Endothelial cell of umbilical vein (primary cell): ENCODE measurements at regions not wholly inside any gene's neighbourhood (a gene's known extent, or its start where the extent isn't known, plus 50 kb on each side); places are given as distances from the start of the nearest gene placed in this dataset.

ENCODE experiments used
- BruUV-seq: library from RNA; stranded (reverse); fragments of 400-500 nt; replicated peaks from 2 replicates; lab custom pipeline; 2021; lab: Mats Ljungman, UMichigan
- CTCF ChIA-PET: fragments of 300-600, 350-600 bp; sonication (Branson Sonifier 250); formaldehyde crosslinking; loops from one replicate; lab custom pipeline; 2021; ENCODE audit warnings: antibody characterized with exemption, inconsistent platforms; lab: Charles Lee
- POLR2A ChIA-PET: fragments of 300-600, 350-600 bp; sonication (Branson Sonifier 250); formaldehyde crosslinking; loops from one replicate; lab custom pipeline; 2021; ENCODE audit warnings: antibody characterized with exemption, inconsistent platforms; lab: Charles Lee
- DNase-seq: peaks from one replicate; pipeline ENCODE4 v3.0.0-alpha.2; 2011; ENCODE audit warnings: low read depth, low spot score
- FAIRE-seq: peaks from 2 replicates; lab custom pipeline; 2011; peaks lifted over from hg19 to GRCh38; lab: Jason Lieb, UNC
- H2AFZ ChIP-seq: 2 replicates; pipeline ENCODE4 v1.6.0; 2012; ENCODE audit warnings: low read depth, low read length, control low read depth, inconsistent platforms
- H3K27ac ChIP-seq: 2 replicates; pipeline ENCODE4 v1.5.1; 2011; ENCODE audit warnings: low read depth, mild to moderate bottlenecking, control low read depth, low read length, moderate library complexity; ENCODE audit not compliant: insufficient read depth
- H3K27me3 ChIP-seq, 2 experiments: 2 replicates each; pipeline versions ENCODE4 v1.6.0 to v1.6.1; 2011; ENCODE audit warnings: low read length in 2 of 2, mixed read lengths in 1 of 2; ENCODE audit not compliant: control insufficient read depth in 2 of 2, insufficient read depth in 2 of 2
- H3K36me3 ChIP-seq, 2 experiments: 2 replicates in 1 of 2; 3 replicates in 1 of 2; pipeline ENCODE4 v1.5.1; 2011; ENCODE audit warnings: low read length in 2 of 2, mild to moderate bottlenecking in 1 of 2, moderate library complexity in 1 of 2; ENCODE audit not compliant: control insufficient read depth in 2 of 2, insufficient read depth in 2 of 2; ENCODE audit errors: extremely low read depth in 1 of 2
- H3K4me1 ChIP-seq: 3 replicates; pipeline ENCODE4 v1.5.1; 2011; ENCODE audit warnings: mild to moderate bottlenecking, low read length; ENCODE audit not compliant: control insufficient read depth, insufficient read depth; ENCODE audit errors: extremely low read depth
- H3K4me2 ChIP-seq: 2 replicates; pipeline ENCODE4 v1.6.1; 2011; ENCODE audit warnings: low read length, control low read depth, mixed read lengths; ENCODE audit not compliant: insufficient read depth
- H3K4me3 ChIP-seq, 3 experiments: fragments of 200-600 bp in 1 of 3; sonication (generic), shearing (Covaris generic) in 1 of 3; replicated peaks in 1 of 3; 2 replicates each; pipeline ENCODE4 v1.5.1; 2011 to 2016; ENCODE audit warnings: control low read depth in 3 of 3, low read length in 3 of 3, mild to moderate bottlenecking in 2 of 3, inconsistent platforms in 1 of 3, low read depth in 1 of 3, moderate library complexity in 1 of 3; ENCODE audit not compliant: insufficient read depth in 1 of 3
- H3K79me2 ChIP-seq: 2 replicates; pipeline ENCODE4 v1.6.0; 2012; ENCODE audit warnings: low read length, inconsistent platforms; ENCODE audit not compliant: control insufficient read depth, insufficient read depth
- H3K9ac ChIP-seq: replicated peaks from 2 replicates; pipeline ENCODE3; 2011; ENCODE audit warnings: low read length, control low read depth; ENCODE audit not compliant: insufficient read depth; ENCODE audit errors: extremely low read depth
- H3K9me1 ChIP-seq: replicated peaks from 3 replicates; pipeline ENCODE4 v1.6.0; 2011; ENCODE audit warnings: mild to moderate bottlenecking, low read length; ENCODE audit not compliant: control insufficient read depth, insufficient read depth; ENCODE audit errors: extremely low read depth
- H3K9me3 ChIP-seq: replicated peaks from 2 replicates; pipeline ENCODE4 v1.5.1; 2012; ENCODE audit warnings: low read length, inconsistent platforms; ENCODE audit not compliant: control insufficient read depth, insufficient read depth
- H4K20me1 ChIP-seq: replicated peaks from 2 replicates; pipeline ENCODE3; 2011; ENCODE audit warnings: mild to moderate bottlenecking, low read length; ENCODE audit not compliant: control insufficient read depth, insufficient read depth; ENCODE audit errors: extremely low read depth
- CTCF ChIP-seq, 2 donors: IDR thresholded peaks; 1 replicate in 1 of 2; 2 replicates in 1 of 2; pipeline ENCODE4 v1.5.1; 2011; ENCODE audit warnings: low read length in 2 of 2, mild to moderate bottlenecking in 2 of 2, moderate library complexity in 2 of 2, control low read depth in 1 of 2, inconsistent platforms in 1 of 2, low read depth in 1 of 2; ENCODE audit not compliant: insufficient read depth in 1 of 2; ENCODE audit errors: extremely low read depth in 1 of 2
- EZH2 ChIP-seq: IDR thresholded peaks from 2 replicates; pipeline ENCODE4 v1.6.1; 2012; ENCODE audit warnings: borderline replicate concordance, low read depth, mild to moderate bottlenecking, moderate library complexity, low read length, inconsistent platforms; ENCODE audit not compliant: severe bottlenecking
- FOS ChIP-seq: IDR thresholded peaks from 2 replicates; pipeline ENCODE4 v1.6.1; 2011; ENCODE audit warnings: mild to moderate bottlenecking, low read length, moderate library complexity, borderline replicate concordance; ENCODE audit not compliant: insufficient read depth
- GATA2 ChIP-seq: IDR thresholded peaks from 2 replicates; pipeline ENCODE4 v1.7.0; 2011; ENCODE audit warnings: low read depth, mild to moderate bottlenecking, moderate library complexity, mixed read lengths, low read length; ENCODE audit not compliant: insufficient read length, insufficient read depth
- JUN ChIP-seq: IDR thresholded peaks from 2 replicates; pipeline ENCODE4 v1.6.1; 2011; ENCODE audit warnings: borderline replicate concordance, low read depth; ENCODE audit not compliant: insufficient read length, insufficient read depth
- MAX ChIP-seq: IDR thresholded peaks from 2 replicates; pipeline ENCODE4 v1.6.1; 2011; ENCODE audit not compliant: insufficient read depth, insufficient read length
- MYC ChIP-seq: IDR thresholded peaks from one replicate; pipeline ENCODE4 v1.6.1; 2011; ENCODE audit warnings: mild to moderate bottlenecking, low read depth, low read length
- POLR2A ChIP-seq: IDR thresholded peaks from 2 replicates; pipeline ENCODE4 v1.6.1; 2012; ENCODE audit warnings: low read depth, mild to moderate bottlenecking, control low read depth, low read length
- POLR2AphosphoS5 ChIP-seq: IDR thresholded peaks from 2 replicates; pipeline ENCODE4 v1.6.1; 2012; ENCODE audit warnings: low read depth, mild to moderate bottlenecking, control low read depth, low read length, moderate library complexity; ENCODE audit not compliant: insufficient read depth
- dilution Hi-C: fragments of 300-500 bp; cut with MboI; formaldehyde crosslinking; loops from one replicate; pipeline ENCODE4 v1.15.0; 2019; ENCODE audit warnings: low sequenced_read_pairs; ENCODE audit not compliant: extremely low pct_ligation_motif_present
- intact Hi-C: fragments of 100-400 bp; cut with micrococcal nuclease; formaldehyde crosslinking; loops from one replicate; pipeline ENCODE4 v1.10.0; 2022

GRCh38 chr17:55909776-55910175, 158.9 kb downstream of the PCTP start:
- CTCF ChIA-PET: no interaction called here

More at GRCh38 chr17:55909776-55910175, 158.9 kb downstream of the PCTP start:
- Histone ChIP-seq H3K4me1 (no peaks in the 10 kb centered on the region), H2AFZ (no peak overlapping the region), H3K9ac (no peak overlapping the region), H3K27me3 (no peaks in the 10 kb centered on the region), H3K4me3 (no peak overlapping the region), H3K79me2 (no peaks in the 10 kb centered on the region), H3K9me3 (no peaks in the 10 kb centered on the region), H3K27ac (no peak overlapping the region), H4K20me1 (no peaks in the 10 kb centered on the region), H3K9me1 (no peaks in the 10 kb centered on the region), H3K36me3 (no peaks in the 10 kb centered on the region), H3K4me2 (no peak overlapping the region)
- POLR2A ChIA-PET: no interaction called here
- no TSS peak for BruUV-seq
- intact Hi-C loops: no loop called here
- TF ChIP-seq CTCF (IDR thresholded peaks at IDR 0.05; ENCODE audit: extremely low read depth in 1 of 2, insufficient read depth in 1 of 2, low read depth in 1 of 2, low read length in 2 of 2): no peak
- TF ChIP-seq JUN: no peak
- no peak for TF ChIP-seq EZH2
- no peak for TF ChIP-seq FOS
- TF ChIP-seq MAX: no peak
- no peak for TF ChIP-seq MYC
- no peak for TF ChIP-seq GATA2
- TF ChIP-seq POLR2AphosphoS5: no peak
- TF ChIP-seq POLR2A: no peak
- no peak for FAIRE-seq
- no peak for DNase-seq
- dilution Hi-C loops: no loop called here
